ENCODE measurements at regions not wholly inside any gene's neighbourhood (a gene's known extent, or its start where the extent isn't known, plus 50 kb on each side); places are given as distances from the start of the nearest gene placed in this dataset.

- no peak for TF ChIP-seq CTCF (IDR thresholded peaks at IDR 0.05)
- TF ChIP-seq POLR2AphosphoS5 (IDR thresholded peaks at IDR 0.05), result no peak
Observed at GRCh38 chrX:27251369-27251768, 211.8 kb downstream of the PPP4R3C start.
